22Rv1 (cell line): ENCODE measurements at regions not wholly inside any gene's neighbourhood (a gene's known extent, or its start where the extent isn't known, plus 50 kb on each side); places are given as distances from the start of the nearest gene placed in this dataset.

Experiments
- H3K27ac ChIP-seq: fragments of 450-650 bp; 2 replicates; pipeline ENCODE4 v1.5.1; 2017
- CTCF ChIP-seq: fragments of 450-650 bp; IDR thresholded peaks from 2 replicates; pipeline ENCODE4 v1.5.1; 2017; ENCODE audit warnings: mild to moderate bottlenecking
- ZFX ChIP-seq: fragments of 450-650 bp; IDR thresholded peaks from 2 replicates; pipeline ENCODE4 v1.6.1; 2017; ENCODE audit warnings: antibody characterized with exemption, borderline replicate concordance

DNA sequence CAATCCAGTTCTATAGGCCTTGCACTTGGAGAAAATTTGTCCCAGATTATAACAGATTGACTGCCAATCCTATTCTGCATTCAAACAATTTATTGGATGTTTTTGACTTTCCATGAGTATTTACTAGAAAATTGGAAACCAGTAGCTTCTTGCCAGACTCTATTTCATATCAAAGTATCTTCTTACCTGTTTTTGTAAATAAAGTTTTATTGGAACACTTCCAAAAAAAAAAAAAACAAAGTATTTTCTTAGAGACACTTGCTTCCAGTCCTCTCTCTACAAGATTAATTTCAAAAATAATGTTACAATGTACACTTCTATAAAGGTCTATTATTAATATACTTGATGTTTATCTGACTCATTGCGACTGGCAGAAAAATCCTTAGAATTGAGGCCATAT lies 209.2 kb upstream of the PCDH9 start:
- no peak overlapping the region for H3K27ac ChIP-seq
- TF ChIP-seq ZFX (no peak), CTCF (no peak)

DNA sequence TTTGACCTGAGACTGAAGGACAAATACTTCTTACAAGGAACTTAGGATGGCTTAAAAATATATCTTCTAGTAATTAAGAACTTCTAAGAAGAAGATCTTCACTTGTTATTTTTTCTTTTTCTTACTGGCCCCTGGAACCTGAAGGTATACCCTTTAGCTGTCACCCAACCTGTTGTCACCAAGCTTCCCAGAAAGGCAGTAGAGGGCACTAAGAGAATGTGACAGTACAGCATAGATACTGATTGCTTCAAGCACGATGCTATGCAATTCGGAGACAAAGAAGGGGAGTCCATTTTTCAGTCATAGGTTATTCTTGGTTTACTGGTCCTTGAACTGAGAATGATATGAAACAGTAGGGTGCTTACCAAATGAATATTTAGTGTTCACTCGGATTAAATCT lies 208.3 kb upstream of the PCDH9 start:
- no peak for TF ChIP-seq ZFX
- peak; percentile 19 for TF ChIP-seq CTCF
- no peak overlapping the region for H3K27ac ChIP-seq

DNA sequence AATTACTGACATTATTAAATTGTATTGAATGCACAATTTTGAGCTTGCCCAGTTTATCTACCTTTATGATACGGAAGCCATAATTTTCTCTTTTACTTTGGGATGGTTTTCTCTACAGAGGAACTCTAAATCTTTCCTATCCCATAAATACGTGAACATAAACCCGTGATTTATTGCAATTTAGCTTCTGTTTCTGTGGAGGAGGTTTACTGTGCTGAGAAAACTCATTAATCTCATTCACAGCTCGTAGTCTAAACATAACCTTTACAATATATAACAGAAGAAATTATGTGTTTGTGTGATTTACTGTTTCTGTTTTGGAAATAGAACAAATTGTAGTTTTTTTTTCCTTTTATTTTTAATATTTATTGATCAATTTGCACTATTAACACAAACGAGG lies 207.1 kb upstream of the PCDH9 start:
- no peak overlapping the region for H3K27ac ChIP-seq
- TF ChIP-seq CTCF: no peak

GRCh38 chr13:67421475-67421874 lies 191.3 kb upstream of the PCDH9 start:
- no peak for TF ChIP-seq CTCF
- TF ChIP-seq ZFX: no peak
- no peak overlapping the region for H3K27ac ChIP-seq

DNA sequence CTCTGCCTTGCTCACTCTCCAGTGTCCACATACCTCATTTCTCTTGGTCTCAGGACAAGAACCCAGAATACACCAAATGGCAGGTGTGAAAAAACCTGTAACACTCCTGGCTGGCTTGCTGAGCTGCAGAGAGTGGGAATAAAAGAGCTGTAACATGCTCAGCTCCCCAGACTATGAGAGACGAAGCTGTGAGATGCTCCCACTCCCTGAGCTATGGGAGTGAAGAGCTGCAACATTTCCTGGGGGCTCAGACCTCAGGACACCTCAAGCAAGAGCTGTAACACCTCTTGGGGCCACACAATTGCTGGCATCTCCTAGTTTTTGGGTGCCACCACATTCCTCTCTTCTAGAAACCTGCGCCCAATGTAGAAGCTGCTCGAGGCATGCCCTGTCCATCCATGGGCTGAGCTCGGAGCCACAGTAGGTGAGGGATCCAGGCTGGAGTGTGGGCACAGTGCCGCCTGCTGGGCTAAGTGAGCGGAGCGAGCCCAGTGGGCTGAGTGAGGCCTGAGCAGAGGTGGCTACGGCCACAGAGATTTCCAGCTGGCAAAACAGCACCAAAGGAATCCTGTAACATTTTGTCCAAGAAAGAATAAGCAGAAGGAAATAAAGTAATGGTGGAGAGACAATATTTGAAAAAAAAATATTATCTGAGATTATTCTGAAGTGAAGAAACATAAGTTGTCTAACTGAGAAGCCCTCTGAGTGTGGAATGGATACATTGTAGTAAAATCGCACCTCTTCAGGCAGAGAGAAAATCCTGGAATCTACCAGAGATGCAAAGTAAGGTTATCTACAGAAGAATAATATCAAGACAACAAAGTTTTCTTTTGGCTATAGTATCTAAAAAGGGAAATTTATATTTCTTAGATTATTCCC lies 186.2 kb upstream of the PCDH9 start:
- TF ChIP-seq ZFX (no peak), CTCF (peak; percentile 92)
- no peak overlapping the region for H3K27ac ChIP-seq

DNA sequence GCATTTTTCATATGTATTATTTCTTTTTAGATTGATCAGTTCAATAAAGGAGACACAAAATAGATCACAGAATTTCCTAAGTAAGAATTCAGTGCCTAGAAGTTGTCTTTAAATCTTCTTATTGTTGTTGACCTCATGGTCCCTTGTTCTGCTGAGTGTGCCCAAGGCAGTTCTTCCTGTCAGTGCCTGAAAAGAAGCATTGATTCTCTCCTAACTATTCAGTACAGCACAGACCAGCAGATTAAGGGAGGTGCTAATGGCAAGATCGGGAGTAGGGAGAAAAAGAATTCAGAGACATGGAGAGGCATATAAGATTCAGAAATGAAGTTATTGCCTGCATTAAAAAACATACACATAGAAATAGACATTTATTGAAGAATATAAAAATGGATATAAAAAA lies 180.5 kb upstream of the PCDH9 start:
- TF ChIP-seq CTCF (no peak), ZFX (no peak)
- no peak overlapping the region for H3K27ac ChIP-seq

DNA sequence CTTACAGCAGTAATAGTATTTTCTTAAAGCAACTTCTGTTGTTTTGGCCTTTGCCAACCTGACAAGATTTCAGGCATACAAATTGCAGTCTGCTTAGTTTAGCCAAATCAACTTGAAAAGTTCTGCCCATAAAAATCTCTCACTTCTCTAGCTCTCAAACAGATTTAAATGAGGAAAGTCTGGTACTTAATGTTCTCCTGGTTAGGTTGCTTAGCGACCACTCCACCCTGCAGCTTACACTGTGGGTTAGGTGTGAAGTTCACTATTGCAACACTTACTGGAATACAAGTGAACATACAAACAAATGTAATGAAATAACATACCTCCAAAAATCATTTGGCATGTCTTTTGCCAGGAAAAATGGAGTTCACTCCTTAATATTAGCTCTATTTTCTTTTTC lies 178.7 kb upstream of the PCDH9 start:
- H3K27ac ChIP-seq: no peak overlapping the region
- TF ChIP-seq ZFX: no peak
- no peak for TF ChIP-seq CTCF
